HG02970 (cell line): ENCODE measurements at regions not wholly inside any gene's neighbourhood (a gene's known extent, or its start where the extent isn't known, plus 50 kb on each side); places are given as distances from the start of the nearest gene placed in this dataset.
A peak's percentile ranks its signal among the peaks of the same experiment; 100 is the strongest.
"Not testable (repeated sequence)": the region's sequence is repeated elsewhere in the genome, so short reads cannot be mapped to it uniquely, and the experiment has no call there.

Experiments used
- ATAC-seq: cut with Tn5 transposase; IDR thresholded peaks from one replicate; pipeline ENCODE4 v1.9.1; 2021; ENCODE audit warnings: mild to moderate bottlenecking, moderate library complexity, moderate number of reproducible peaks; ENCODE audit not compliant: unreplicated experiment, low FRiP score

- no peak for ATAC-seq
Observed at GRCh38 chr1:228846952-228847351, 111.7 kb downstream of the RHOU start.

- not testable (repeated sequence) for ATAC-seq
Observed at GRCh38 chr1:228847451-228847850, 112.2 kb downstream of the RHOU start.

GRCh38 chr1:228848406-228848805 lies 113.1 kb downstream of the RHOU start:
- no peak for ATAC-seq

- ATAC-seq: peak; percentile 72
Observed at GRCh38 chr1:228849011-228849541, 113.8 kb downstream of the RHOU start.

DNA sequence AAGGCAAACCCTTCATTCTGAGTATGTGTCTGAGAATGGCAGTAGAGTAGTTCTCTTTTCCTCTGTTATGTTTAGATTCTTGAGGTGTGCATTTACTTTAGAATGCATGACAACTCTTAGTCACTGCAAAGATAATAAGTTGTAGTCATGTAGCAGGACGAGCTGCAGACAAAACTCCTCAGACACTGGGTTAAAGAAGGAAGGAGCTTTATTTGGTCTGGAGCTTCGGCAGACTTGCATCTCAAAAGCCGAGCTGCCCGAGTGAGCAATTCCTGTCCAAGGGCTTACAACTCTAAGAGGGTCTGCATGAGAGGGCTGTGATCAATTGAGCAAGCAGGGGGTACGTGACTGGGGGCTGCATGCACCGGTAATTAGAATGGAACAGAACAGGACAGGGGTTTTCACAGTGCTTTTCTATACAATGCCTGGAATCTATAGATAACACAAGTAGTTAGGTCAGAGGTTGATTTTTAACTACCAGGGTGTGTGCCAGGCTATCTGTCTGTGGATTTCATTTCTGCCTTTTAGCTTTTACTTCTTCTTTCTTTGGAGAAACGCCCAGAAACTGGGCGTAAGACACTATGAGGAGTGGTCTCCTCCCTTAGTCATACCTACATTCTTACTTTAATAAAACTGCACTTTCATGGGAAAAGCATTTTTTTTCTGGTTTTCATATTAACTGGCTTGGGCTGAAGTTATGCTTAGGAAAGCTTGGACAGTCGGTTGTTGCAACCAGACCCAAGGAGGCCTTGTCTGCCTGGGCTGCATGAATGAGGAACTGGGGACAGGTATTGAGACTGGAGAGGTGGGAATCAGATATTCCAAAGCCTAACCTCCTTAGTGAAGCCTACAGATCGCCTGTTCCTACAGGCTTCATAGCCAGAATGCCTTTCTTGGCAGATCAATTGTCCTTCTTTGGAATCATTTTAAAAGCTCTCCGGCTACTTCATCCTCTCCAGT lies 115.1 kb downstream of the RHOU start:
- no peak for ATAC-seq

GRCh38 chr1:228851193-228851592 lies 115.9 kb downstream of the RHOU start:
- ATAC-seq: no peak

- no peak for ATAC-seq
Observed at GRCh38 chr1:228851618-228852017, 116.3 kb downstream of the RHOU start.

DNA sequence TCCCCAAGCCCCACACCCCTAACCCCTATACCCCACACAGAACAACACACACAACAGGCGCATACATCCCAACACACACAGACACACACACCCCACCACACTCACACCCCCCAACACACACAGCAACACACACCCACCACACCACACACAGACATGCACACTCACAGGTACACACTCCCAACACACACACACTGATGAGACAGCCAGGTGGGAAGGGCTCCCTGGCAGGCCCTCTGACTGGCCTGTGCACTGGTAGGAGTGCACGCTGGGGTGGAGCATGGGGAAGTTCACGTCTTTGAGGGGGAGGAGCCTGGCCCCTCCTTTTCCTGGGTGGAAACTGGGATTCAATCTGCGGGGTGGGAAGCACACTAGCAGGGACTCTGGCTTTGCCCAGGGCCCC lies 116.7 kb downstream of the RHOU start:
- ATAC-seq: no peak

GRCh38 chr1:228852511-228853088 lies 117.3 kb downstream of the RHOU start:
- no peak for ATAC-seq

- no peak for ATAC-seq
Observed at GRCh38 chr1:228853191-228853590, 117.9 kb downstream of the RHOU start.

GRCh38 chr1:228853637-228854036 lies 118.4 kb downstream of the RHOU start:
- ATAC-seq: no peak

DNA sequence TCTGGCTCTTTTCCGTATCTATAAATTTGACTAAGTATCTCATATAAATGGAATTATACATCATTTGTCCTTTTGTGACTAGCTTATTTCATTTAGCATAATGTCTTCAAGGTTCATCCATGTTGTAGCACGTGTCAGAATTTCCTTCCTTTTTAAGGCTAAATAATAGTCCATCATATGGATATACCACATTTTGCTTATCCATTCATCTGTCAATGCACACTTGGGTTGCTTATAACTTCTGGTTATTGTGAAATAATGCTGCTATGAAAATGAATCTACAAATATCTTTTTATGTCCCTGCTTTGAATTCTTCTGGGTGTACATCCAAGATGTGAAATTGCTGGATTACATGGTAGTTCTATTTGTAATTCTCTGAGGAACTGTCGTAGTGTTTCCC lies 119.6 kb downstream of the RHOU start:
- ATAC-seq: no peak

DNA sequence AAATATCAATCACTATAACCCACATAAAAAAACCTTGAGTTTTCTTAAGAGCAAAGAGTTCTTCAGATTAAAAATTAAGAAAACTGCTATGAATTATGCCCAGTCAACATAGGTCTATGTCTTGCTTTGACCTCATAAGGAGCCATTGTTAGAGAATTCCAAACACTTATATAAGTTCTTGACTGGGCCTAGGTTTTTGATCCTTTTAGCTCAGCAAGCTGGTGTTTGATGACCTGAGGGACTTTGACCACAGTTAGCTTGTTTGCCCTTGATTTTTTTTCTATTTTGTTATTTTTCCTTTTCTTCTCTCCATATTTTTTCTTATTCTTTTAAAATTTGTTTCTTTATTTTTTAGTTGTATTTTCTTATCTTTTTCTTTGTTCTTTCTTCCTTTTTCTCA lies 122.3 kb downstream of the RHOU start:
- ATAC-seq: no peak

GRCh38 chr1:228860911-228861831 lies 125.9 kb downstream of the RHOU start:
- no peak for ATAC-seq

DNA sequence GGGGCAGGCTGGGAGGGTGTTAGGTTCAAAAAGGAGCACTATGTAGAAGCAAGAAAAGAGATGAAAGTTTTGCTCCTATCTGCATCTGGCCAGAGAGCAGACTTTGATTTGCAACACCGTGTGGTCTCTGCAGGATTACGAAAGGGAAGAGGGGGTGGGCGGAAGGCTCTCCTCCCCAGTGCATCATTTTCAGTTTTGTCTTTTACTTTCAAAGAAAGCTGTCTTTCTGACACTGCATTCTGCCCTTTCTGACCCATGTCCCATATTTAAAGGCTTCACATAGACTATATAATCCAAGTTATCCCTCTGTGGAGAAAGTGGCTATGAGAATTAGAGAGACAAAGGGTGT lies 126.5 kb downstream of the RHOU start:
- ATAC-seq: no peak

- ATAC-seq: no peak
Observed at GRCh38 chr1:228862542-228863505, 127.5 kb downstream of the RHOU start.

DNA sequence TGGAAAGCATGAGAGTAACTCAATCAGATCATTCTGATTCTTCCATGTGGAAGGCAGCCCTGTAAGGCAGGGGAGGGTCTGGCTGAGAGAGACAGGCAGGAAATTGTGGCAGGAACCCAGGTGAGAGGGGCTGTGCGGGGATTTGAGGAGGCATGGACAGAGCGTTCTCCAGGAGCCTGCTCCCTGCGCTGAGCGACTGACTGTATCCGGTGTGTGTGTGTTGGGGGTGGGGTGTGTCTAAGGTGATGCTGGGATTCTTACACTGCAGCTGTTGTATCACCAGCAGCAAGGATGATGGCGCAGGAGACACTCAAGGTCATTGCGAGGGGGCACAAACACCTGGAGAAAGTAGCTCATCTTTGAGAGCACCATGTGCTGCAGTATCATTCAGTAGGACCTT lies 128.5 kb downstream of the RHOU start:
- ATAC-seq: no peak

- ATAC-seq: no peak
Observed at GRCh38 chr1:228865627-228866330, 130.5 kb downstream of the RHOU start.

- no peak for ATAC-seq
Observed at GRCh38 chr1:228866468-228866867, 131.2 kb downstream of the RHOU start.
